IMR-90 (cell line): ENCODE measurements at regions not wholly inside any gene's neighbourhood (a gene's known extent, or its start where the extent isn't known, plus 50 kb on each side); places are given as distances from the start of the nearest gene placed in this dataset.

Experiments
- ATAC-seq: fragments of 200-7000 bp; cut with Tn5 transposase; 2 replicates; pipeline ENCODE4 v1.9.1; 2020; ENCODE audit warnings: low read depth, mild to moderate bottlenecking, moderate library complexity
- BruUV-seq: library from RNA; stranded (reverse); fragments of 400-500 nt; replicated peaks from 2 replicates; lab custom pipeline; 2021; lab: Mats Ljungman, UMichigan
- CTCF ChIA-PET: fragments of 300-600 bp; formaldehyde crosslinking; extraction: SDS; loops from one replicate; lab custom pipeline; 2021; ENCODE audit warnings: antibody characterized with exemption; lab: Yijun Ruan, JAX
- POLR2A ChIA-PET: fragments of 300-600 bp; sonication (Branson Sonifier 250); formaldehyde crosslinking; loops from one replicate; lab custom pipeline; 2022; ENCODE audit warnings: antibody characterized with exemption; ENCODE audit not compliant: unreplicated experiment; lab: Charles Lee
- DNase-seq: peaks from one replicate; pipeline ENCODE4 v3.0.0; 2013
- H2AFZ ChIP-seq: replicated peaks from 2 replicates; pipeline ENCODE3; 2013; ENCODE audit warnings: low read length, mild to moderate bottlenecking; ENCODE audit not compliant: poor library complexity
- H2AK5ac ChIP-seq: 2 replicates; pipeline ENCODE4 v1.6.1; 2013; ENCODE audit warnings: low read depth, low read length, inconsistent platforms
- H2AK9ac ChIP-seq: replicated peaks from 2 replicates; pipeline ENCODE3; 2013; ENCODE audit warnings: mild to moderate bottlenecking, low read depth, low read length, moderate library complexity; ENCODE audit not compliant: poor library complexity
- H2BK120ac ChIP-seq: 2 replicates; pipeline ENCODE4 v1.6.1; 2013; ENCODE audit warnings: low read depth, low read length, inconsistent platforms
- H2BK15ac ChIP-seq: 3 replicates; pipeline ENCODE4 v1.6.1; 2013; ENCODE audit warnings: low read depth, low read length, inconsistent platforms
- H2BK20ac ChIP-seq: 2 replicates; pipeline ENCODE4 v1.6.1; 2013; ENCODE audit warnings: low read depth, mild to moderate bottlenecking, inconsistent platforms, low read length, moderate library complexity
- H2BK5ac ChIP-seq: 2 replicates; pipeline ENCODE4 v1.6.1; 2013; ENCODE audit warnings: mild to moderate bottlenecking, low read depth, low read length, inconsistent platforms; ENCODE audit not compliant: poor library complexity, severe bottlenecking
- H3K14ac ChIP-seq: replicated peaks from 2 replicates; pipeline ENCODE4 v1.6.1; 2013; ENCODE audit warnings: low read depth, low read length, inconsistent platforms
- H3K18ac ChIP-seq: 2 replicates; pipeline ENCODE4 v1.6.1; 2013; ENCODE audit warnings: low read depth, low read length, control low read depth
- H3K23ac ChIP-seq: 2 replicates; pipeline ENCODE4 v1.6.1; 2013; ENCODE audit warnings: low read depth, low read length, inconsistent platforms
- H3K27ac ChIP-seq: 2 replicates; pipeline ENCODE4 v1.5.1; 2013; ENCODE audit warnings: mild to moderate bottlenecking, control low read depth, low read length; ENCODE audit not compliant: insufficient read depth
- H3K27me3 ChIP-seq: 2 replicates; pipeline ENCODE4 v1.6.1; 2013; ENCODE audit warnings: low read length; ENCODE audit not compliant: control insufficient read depth, insufficient read depth
- H3K36me3 ChIP-seq: 2 replicates; pipeline ENCODE4 v1.6.1; 2013; ENCODE audit warnings: low read length, mixed read lengths; ENCODE audit not compliant: control insufficient read depth, insufficient read depth
- H3K4ac ChIP-seq: 2 replicates; pipeline ENCODE4 v1.6.1; 2013; ENCODE audit warnings: low read depth, low read length, inconsistent platforms
- H3K4me1 ChIP-seq: 2 replicates; pipeline ENCODE4 v1.6.1; 2013; ENCODE audit warnings: low read length, mixed read lengths; ENCODE audit not compliant: control insufficient read depth, insufficient read depth
- H3K4me2 ChIP-seq: 2 replicates; pipeline ENCODE4 v1.6.1; 2013; ENCODE audit warnings: low read depth, mild to moderate bottlenecking, control low read depth, low read length, moderate library complexity
- H3K4me3 ChIP-seq: 2 replicates; pipeline ENCODE4 v1.5.1; 2013; ENCODE audit warnings: low read depth, mild to moderate bottlenecking, control low read depth, low read length, moderate library complexity; ENCODE audit not compliant: insufficient read depth
- H3K56ac ChIP-seq: 2 replicates; pipeline ENCODE4 v1.6.1; 2013; ENCODE audit warnings: low read length, inconsistent platforms; ENCODE audit not compliant: insufficient read depth; ENCODE audit errors: extremely low read depth
- H3K79me1 ChIP-seq, 2 experiments: 2 replicates each; pipeline ENCODE4 v1.6.1; 2013; ENCODE audit warnings: low read length in 2 of 2, inconsistent platforms in 1 of 2, low read depth in 1 of 2
- H3K9ac ChIP-seq: 2 replicates; pipeline ENCODE4 v1.6.1; 2013; ENCODE audit warnings: low read depth, low read length, control low read depth
- H3K9me1 ChIP-seq: 2 replicates; pipeline ENCODE4 v1.6.1; 2013; ENCODE audit warnings: low read length, inconsistent platforms; ENCODE audit not compliant: insufficient read depth
- H3K9me3 ChIP-seq: 2 replicates; pipeline ENCODE4 v1.6.1; 2013; ENCODE audit warnings: low read length; ENCODE audit not compliant: control insufficient read depth, insufficient read depth
- H4K20me1 ChIP-seq: 2 replicates; pipeline ENCODE4 v1.6.1; 2013; ENCODE audit warnings: low read length, inconsistent platforms; ENCODE audit not compliant: insufficient read depth
- H4K5ac ChIP-seq: 2 replicates; pipeline ENCODE4 v1.6.1; 2013; ENCODE audit warnings: mild to moderate bottlenecking, low read depth, low read length, control low read depth
- H4K8ac ChIP-seq, 2 experiments: 2 replicates each; pipeline ENCODE4 v1.6.1; 2013; ENCODE audit warnings: low read depth in 2 of 2, low read length in 2 of 2, control low read depth in 1 of 2, inconsistent platforms in 1 of 2
- H4K91ac ChIP-seq: 2 replicates; pipeline ENCODE4 v1.6.1; 2013; ENCODE audit warnings: low read depth, low read length, inconsistent platforms; ENCODE audit not compliant: insufficient read depth
- BHLHE40 ChIP-seq: fragments of 150-350 bp; IDR thresholded peaks from 2 replicates; pipeline ENCODE4 v1.6.1; 2016; ENCODE audit warnings: mild to moderate bottlenecking, low read depth, low read length
- POLR2A ChIP-seq: IDR thresholded peaks from 2 replicates; pipeline ENCODE4 v1.6.1; 2012; ENCODE audit warnings: mild to moderate bottlenecking, low read depth, low read length
- WGBS, 2 experiments: methylation state at CpG; one replicate each; pipeline versions ENCODE4 v1.1.5 to v1.1.7; 2013; ENCODE audit warnings: missing lambda C conversion rate in 2 of 2; ENCODE audit not compliant: insufficient read length in 1 of 2; ENCODE audit errors: extremely low coverage in 2 of 2; 5-methylcytosine and 5-hydroxymethylcytosine counted together
- dilution Hi-C: fragments of 300-500 bp; cut with HindIII; formaldehyde crosslinking; loops from one replicate; pipeline ENCODE4 v1.14.3; 2018; ENCODE audit warnings: low sequenced_read_pairs; ENCODE audit not compliant: unreplicated experiment
- in situ Hi-C: fragments of 300-500 bp; cut with MboI; formaldehyde crosslinking; loops from 3 replicates; pipeline ENCODE4 v1.14.3; 2019; ENCODE audit warnings: low sequenced_read_pairs, inconsistent platforms, mixed read lengths
- intact Hi-C: fragments of 100-400 bp; cut with micrococcal nuclease; formaldehyde crosslinking; loops from 2 replicates; pipeline ENCODE4 v1.10.0; 2022

DNA sequence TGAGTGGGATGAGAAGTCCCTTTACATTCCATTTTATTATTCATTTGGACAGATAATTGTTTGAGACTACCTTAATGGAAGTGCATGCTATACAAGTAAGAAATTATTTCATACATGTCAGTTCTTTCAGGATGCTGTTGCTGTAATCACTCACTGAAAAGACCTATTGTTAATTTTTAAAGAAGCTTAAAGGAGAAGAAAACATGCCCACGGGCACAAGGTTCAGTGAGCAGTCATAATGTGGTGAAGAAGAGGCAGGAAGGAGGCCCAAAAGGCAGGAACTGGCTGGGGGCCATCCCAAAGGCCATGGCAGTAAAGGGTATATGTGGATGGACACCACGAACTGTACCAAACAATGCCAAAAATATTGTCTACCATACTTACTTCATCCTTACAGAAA is 206.0 kb downstream of the LYPLAL1 start:
- H3K4me3 ChIP-seq = no peak overlapping the region
- dilution Hi-C loops = no loop called here
- no peak overlapping the region for H3K14ac ChIP-seq
- no peak overlapping the region for H3K23ac ChIP-seq
- WGBS, 2 experiments = 67% methylated on average over 1 of the region's 2 CpGs; no CpG with 5 or more reads in 1 of the 2 experiments
- intact Hi-C loops = loop anchor here (10.0 kb wide), 1 partner anchor 515 kb away; no protein-coding TSS in a partner anchor
- no peak overlapping the region for H3K18ac ChIP-seq
- no peaks in the 10 kb centered on the region for H3K36me3 ChIP-seq
- in situ Hi-C loops = loop anchor here (10.0 kb wide), 2 partner anchors 175 to 1035 kb away; partner anchors contain the start of gene TGFB2
- no peak overlapping the region for H4K8ac ChIP-seq
- no peak overlapping the region for H3K56ac ChIP-seq
- DNase-seq (no peak), ATAC-seq (no peak)
- H2BK5ac ChIP-seq = no peak overlapping the region
- ChIA-PET CTCF (no interaction called here), POLR2A (no interaction called here)
- no peaks in the 10 kb centered on the region for H3K27me3 ChIP-seq
- no peak overlapping the region for H3K9ac ChIP-seq
- H2BK15ac ChIP-seq = no peak overlapping the region
- no peaks in the 10 kb centered on the region for H3K79me1 ChIP-seq
- H3K4me1 ChIP-seq = peaks cover 4% of the 10 kb centered on the region
- no peak overlapping the region for H3K4ac ChIP-seq
- no peak overlapping the region for H2AFZ ChIP-seq
- H4K20me1 ChIP-seq = no peaks in the 10 kb centered on the region
- H2AK9ac ChIP-seq = no peak overlapping the region
- BruUV-seq = no TSS peak
- H3K9me1 ChIP-seq = no peaks in the 10 kb centered on the region
- no peak overlapping the region for H2AK5ac ChIP-seq
- H2BK120ac ChIP-seq = no peak overlapping the region
- H4K5ac ChIP-seq = no peak overlapping the region
- no peak overlapping the region for H4K91ac ChIP-seq
- TF ChIP-seq BHLHE40 (no peak), POLR2A (no peak)
- H2BK20ac ChIP-seq = no peak overlapping the region
- no peaks in the 10 kb centered on the region for H3K9me3 ChIP-seq
- H3K4me2 ChIP-seq = no peak overlapping the region
- no peak overlapping the region for H3K27ac ChIP-seq
